COR-L47 (cell line): ENCODE measurements at regions not wholly inside any gene's neighbourhood (a gene's known extent, or its start where the extent isn't known, plus 50 kb on each side); places are given as distances from the start of the nearest gene placed in this dataset.
"Not testable (repeated sequence)": the region's sequence is repeated elsewhere in the genome, so short reads cannot be mapped to it uniquely, and the experiment has no call there.

ENCODE experiments used
- DNase-seq: peaks from one replicate; lab custom pipeline; 2025; lab: John Stamatoyannopoulos, UW

DNA sequence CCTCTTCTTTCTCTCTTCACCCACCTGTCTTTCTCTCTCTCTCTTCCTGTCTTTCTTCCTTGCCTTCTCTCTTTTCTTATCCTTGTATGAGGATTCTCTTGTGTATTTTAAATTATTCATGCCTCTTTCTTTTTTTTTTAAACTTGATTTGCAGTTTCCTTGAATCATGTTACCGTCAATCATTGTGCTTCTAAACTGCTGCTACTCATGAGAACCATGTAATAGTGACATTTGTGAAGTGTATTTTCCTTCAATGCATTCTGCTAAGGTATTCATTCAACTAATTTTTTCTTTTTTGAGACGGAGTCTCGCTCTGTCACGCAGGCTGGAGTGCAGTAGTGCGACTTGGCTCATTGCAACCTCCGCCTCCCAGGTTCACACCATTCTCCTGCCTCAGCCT lies 539.1 kb upstream of the BRINP3 start:
- DNase-seq = no peak

- DNase-seq = no peak
These were observed 545.2 kb upstream of the BRINP3 start for GRCh38 chr1:191022856-191023255.

GRCh38 chr1:191025896-191026642 lies 548.4 kb upstream of the BRINP3 start:
- no peak for DNase-seq

GRCh38 chr1:191026828-191027227 lies 549.2 kb upstream of the BRINP3 start:
- no peak for DNase-seq

- DNase-seq = no peak
These were observed 556.5 kb upstream of the BRINP3 start for GRCh38 chr1:191034132-191034531.

- DNase-seq = no peak
These were observed 565.4 kb upstream of the BRINP3 start for GRCh38 chr1:191043066-191043465.

- no peak for DNase-seq
These were observed 572.1 kb upstream of the BRINP3 start for GRCh38 chr1:191049781-191050180.

GRCh38 chr1:191052888-191053287 lies 575.2 kb upstream of the BRINP3 start:
- DNase-seq = no peak

- no peak for DNase-seq
These were observed 587.7 kb upstream of the BRINP3 start for GRCh38 chr1:191065346-191065745.

DNA sequence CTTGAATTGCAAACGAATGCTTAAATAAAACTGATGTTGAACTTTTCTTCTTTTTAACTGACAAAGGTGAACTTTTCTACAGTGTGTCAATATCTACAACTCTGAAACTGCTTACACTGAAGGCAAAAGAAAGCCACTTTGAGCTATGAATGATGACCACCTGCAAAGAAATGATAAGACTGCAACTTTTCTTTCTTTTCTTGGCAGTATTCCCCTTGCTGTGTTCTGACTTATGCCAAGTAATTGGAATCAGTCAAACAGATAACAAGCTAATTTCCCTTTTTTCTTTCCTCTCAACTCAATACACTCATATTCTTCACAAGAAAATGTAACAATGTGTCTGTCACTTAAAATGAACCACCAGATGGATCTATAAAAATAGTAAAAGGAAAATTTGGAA lies 588.1 kb upstream of the BRINP3 start:
- DNase-seq = no peak

GRCh38 chr1:191074881-191075280 lies 597.2 kb upstream of the BRINP3 start:
- DNase-seq = no peak

DNA sequence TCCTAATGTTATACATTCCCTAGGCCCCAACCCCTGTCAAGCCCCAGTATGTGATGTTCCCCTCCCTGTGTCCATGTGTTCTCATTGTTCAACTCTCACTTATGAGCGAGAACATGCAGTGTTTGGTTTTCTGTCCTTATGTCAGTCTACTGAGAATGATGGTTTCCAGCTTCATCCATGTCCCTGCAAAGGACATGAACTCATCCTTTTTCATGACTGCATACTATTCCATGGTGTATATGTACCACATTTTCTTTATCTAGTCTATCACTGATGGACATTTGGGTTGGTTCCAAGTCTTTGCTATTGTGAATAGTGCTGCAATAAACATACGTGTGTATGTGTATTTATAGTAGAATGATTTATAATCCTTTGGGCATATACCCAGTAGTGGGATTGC lies 605.4 kb upstream of the BRINP3 start:
- not testable (repeated sequence) for DNase-seq

DNA sequence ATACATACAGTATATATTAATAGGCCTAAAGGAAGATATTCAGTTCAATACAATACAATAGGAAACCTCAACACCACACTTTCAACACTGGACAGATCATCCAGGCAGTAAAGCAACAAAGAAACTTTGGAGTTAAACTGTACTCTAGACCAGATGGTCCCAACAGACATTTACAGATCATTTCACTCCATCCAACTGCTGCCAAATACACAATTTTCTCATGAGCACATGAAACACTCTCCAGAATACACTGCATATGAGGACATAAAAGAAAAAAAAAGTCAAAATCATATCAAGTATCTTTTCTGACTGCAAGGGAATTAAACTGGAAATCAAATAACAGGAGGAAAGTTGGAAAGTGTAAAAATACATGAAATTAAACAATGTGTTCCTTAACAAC lies 607.5 kb upstream of the BRINP3 start:
- no peak for DNase-seq

DNA sequence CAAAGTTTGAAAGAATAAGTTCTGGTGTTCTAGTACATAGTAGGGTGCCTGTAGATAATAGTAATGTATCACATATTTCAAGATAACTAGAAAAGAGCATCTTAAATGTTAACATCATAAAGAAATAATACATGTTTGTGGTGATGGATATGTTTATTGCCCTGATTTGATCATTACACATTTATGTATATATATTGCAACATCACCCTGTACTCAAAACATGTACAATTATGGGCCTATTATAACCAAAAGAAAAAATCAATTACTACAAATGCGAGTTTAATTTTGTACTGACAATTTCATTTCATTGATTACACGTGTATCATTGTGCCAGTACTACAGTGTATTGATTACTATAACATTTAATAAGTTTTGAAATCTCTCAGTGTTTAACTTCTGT lies 609.2 kb upstream of the BRINP3 start:
- no peak for DNase-seq

DNA sequence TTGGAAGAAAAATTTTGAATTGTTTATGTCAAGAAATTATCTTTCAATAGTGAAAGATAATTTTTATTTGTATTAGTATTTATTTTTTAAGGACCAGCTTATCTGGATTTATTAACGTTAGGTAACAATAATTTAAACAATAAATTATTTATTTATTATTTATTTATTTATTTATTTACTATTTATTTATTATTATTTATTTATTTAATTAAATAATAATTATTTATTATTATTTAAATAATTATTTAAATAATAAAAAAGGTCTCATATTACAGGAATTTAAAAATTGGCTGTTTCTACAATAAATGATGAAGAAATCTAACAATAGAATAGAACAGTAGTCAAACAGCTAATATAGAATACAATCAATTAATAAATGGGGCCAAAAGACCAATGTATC lies 618.7 kb upstream of the BRINP3 start:
- DNase-seq = no peak

- no peak for DNase-seq
These were observed 622.0 kb upstream of the BRINP3 start for GRCh38 chr1:191099696-191100095.

DNA sequence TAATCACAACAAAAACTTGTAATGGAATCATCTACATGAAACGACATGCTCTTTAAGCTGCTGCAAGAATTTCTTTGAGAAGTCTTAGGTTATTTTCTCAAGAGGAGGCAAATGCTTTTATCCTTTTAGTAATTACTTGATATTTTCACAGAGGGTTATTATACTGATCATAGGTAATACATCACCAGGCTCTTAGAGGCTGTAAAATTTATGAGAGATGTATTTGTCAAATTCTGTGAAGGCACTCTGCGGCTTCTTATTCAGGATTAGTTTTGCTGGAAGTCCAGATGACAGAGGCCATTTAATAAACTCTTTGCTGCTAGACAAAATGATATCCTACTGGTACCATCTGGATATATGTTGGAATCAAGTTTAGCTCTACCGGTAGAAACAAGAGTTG lies 624.3 kb upstream of the BRINP3 start:
- no peak for DNase-seq

DNA sequence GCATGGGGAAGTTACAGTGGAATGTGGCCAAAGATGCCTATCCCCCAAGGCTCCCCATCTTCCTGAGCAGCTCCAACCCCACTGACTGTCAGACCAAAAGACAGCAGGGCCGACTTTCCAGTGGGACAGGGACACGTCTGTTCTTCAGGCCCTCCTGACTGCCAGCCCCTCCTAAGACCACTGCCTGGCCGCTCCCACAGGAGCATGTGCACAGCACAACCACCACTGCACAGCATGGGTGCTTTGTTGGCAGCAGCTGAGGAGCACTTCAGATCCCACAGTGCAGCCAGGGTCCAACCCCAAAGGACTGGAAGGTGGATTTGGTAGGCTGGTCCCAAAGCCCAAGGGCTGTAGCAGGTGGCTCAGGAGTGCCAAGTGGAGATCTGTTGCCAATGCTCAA lies 648.3 kb upstream of the BRINP3 start:
- no peak for DNase-seq

DNA sequence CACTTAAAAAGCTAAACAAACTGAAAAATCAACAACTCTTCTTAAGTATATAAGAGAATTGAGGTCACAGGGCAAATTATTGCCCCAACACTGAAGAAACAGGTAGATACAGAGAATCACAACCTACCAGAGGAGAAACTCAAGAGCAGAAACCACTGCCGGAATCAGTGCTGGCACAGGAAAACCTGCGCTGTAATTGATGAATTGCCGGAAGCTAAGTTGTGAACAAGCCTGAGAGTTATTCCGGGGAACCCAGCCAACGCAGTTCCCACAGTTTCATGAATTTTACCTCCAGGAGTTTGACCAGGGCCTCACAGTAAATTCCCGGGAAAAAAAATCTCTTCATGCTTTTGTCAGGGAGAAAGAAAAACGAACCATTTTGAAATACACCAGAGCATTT lies 657.1 kb upstream of the BRINP3 start:
- no peak for DNase-seq

DNA sequence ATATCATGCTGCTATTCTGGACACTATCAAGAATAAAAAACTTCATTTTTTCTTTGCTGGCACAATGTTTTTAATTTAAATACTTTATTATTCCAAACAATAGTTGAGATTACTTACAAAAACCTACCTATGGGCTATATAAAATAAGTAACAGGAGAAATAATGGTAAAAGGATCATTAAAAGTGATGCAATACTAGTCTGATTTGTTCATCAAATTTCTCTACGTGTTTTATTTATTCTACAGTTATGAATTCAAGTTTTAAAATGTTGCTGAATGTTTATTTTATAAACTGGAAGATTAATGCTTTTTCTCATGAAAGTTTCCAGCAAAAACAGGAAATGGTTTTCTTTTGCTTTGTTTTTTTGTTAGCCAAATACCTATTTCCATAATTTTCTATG lies 662.4 kb upstream of the BRINP3 start:
- no peak for DNase-seq

- DNase-seq = no peak
These were observed 665.1 kb upstream of the BRINP3 start for GRCh38 chr1:191142748-191143147.

DNA sequence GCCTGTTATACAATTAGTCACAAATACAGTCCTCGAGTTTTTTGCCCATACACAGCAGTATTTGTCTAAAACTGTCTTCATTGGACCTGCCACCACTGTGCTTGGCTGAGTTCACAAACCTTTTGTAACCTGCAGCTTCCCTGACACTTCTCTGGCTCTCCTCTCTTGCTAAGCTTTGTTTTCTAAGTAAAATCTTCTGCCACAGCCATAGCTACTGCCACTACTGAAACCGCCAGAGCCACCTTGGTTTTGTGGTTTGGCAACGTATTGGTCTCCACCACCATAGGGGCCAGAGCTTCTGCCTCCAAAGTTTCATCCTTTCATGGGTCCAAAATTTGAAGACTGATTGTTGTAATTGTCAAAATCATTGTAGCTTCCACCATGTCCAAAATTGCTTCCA lies 668.2 kb upstream of the BRINP3 start:
- DNase-seq = no peak

- DNase-seq = no peak
These were observed 673.7 kb upstream of the BRINP3 start for GRCh38 chr1:191151321-191151807.

DNA sequence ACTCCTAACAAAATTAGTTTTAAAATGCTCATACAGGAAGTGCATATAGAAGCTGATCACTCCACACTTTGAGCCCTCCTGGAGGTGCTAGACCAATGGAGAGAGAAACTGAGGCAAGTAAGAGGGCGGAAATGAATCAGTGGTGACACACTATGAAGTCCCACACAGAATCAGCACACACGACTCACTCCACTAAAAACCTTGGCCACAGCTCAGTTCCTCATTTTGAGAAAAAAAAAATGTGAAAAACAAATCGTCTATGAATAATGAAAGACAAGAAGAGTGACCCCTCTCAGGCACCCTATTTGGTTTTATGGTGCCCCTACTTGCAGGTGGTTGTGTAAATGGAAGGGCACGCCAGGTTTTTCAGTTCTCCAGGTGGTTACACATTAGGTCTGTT lies 675.1 kb upstream of the BRINP3 start:
- DNase-seq = no peak
